GM12878 (cell line): ENCODE measurements at regions not wholly inside any gene's neighbourhood (a gene's known extent, or its start where the extent isn't known, plus 50 kb on each side); places are given as distances from the start of the nearest gene placed in this dataset.

Experiments used
- ATAC-seq: fragments of 200-7000 bp; cut with Tn5 transposase; 3 replicates; pipeline ENCODE4 v1.9.1; 2020; ENCODE audit warnings: mild to moderate bottlenecking, moderate library complexity
- BruUV-seq: library from RNA; stranded (reverse); fragments of 400-500 nt; replicated peaks from 2 replicates; lab custom pipeline; 2021; lab: Mats Ljungman, UMichigan
- CTCF ChIA-PET: fragments of 300-600 bp; sonication (Branson Sonifier 250); formaldehyde crosslinking; extraction: SDS; loops from one replicate; lab custom pipeline; 2021; ENCODE audit warnings: inconsistent platforms; lab: Yijun Ruan, JAX
- POLR2A ChIA-PET: fragments of 350-600 bp; formaldehyde crosslinking; extraction: SDS; loops from one replicate; lab custom pipeline; 2021; ENCODE audit warnings: inconsistent platforms; lab: Charles Lee
- RAD21 ChIA-PET: fragments of 300-600 bp; sonication (Branson Sonifier 250); formaldehyde crosslinking; loops from one replicate; lab custom pipeline; 2023; ENCODE audit warnings: antibody characterized with exemption; ENCODE audit not compliant: unreplicated experiment; lab: Charles Lee
- SMC1A ChIA-PET: fragments of 300-600 bp; sonication (Branson Sonifier 250); formaldehyde crosslinking; loops from one replicate; lab custom pipeline; 2023; ENCODE audit not compliant: unreplicated experiment, uncharacterized antibody; lab: Charles Lee
- DNase-seq: peaks from one replicate; pipeline ENCODE4 v3.0.0-alpha.2; 2011; ENCODE audit warnings: low read depth, low spot score
- FAIRE-seq: peaks from 3 replicates; lab custom pipeline; 2011; peaks lifted over from hg19 to GRCh38; lab: Jason Lieb, UNC
- H2AFZ ChIP-seq: 2 replicates; pipeline ENCODE4 v1.6.0; 2011; ENCODE audit warnings: low read depth, low read length, control low read depth; ENCODE audit not compliant: control insufficient read depth
- H3K27ac ChIP-seq: 2 replicates; pipeline ENCODE4 v1.5.1; 2011; ENCODE audit warnings: control low read depth; ENCODE audit not compliant: control insufficient read depth, insufficient read depth
- H3K27me3 ChIP-seq, 2 experiments: replicated peaks in 1 of 2; 2 replicates each; pipeline versions ENCODE4 v1.6.0 to v1.6.1; 2011; ENCODE audit warnings: low read length in 1 of 2; ENCODE audit not compliant: control insufficient read depth in 2 of 2, insufficient read depth in 2 of 2
- H3K36me3 ChIP-seq, 2 experiments: 2 replicates each; pipeline ENCODE4 v1.5.1; 2011; ENCODE audit warnings: low read length in 1 of 2; ENCODE audit not compliant: control insufficient read depth in 2 of 2, insufficient read depth in 2 of 2
- H3K4me1 ChIP-seq: 2 replicates; pipeline ENCODE4 v1.6.1; 2011; ENCODE audit warnings: mild to moderate bottlenecking, low read length, moderate library complexity, mixed read lengths; ENCODE audit not compliant: control insufficient read depth, insufficient read depth
- H3K4me2 ChIP-seq: 2 replicates; pipeline ENCODE4 v1.6.0; 2011; ENCODE audit warnings: control low read depth; ENCODE audit not compliant: control insufficient read depth, insufficient read depth
- H3K4me3 ChIP-seq: fragments of 200-600 bp; sonication (generic); 2 replicates; pipeline ENCODE4 v1.5.1; 2016
- H3K79me2 ChIP-seq: 2 replicates; pipeline ENCODE4 v1.6.0; 2011; ENCODE audit warnings: low read length; ENCODE audit not compliant: control insufficient read depth, insufficient read depth
- H3K9ac ChIP-seq: 2 replicates; pipeline ENCODE4 v1.8.0; 2011; ENCODE audit warnings: low read length, control low read depth, mixed read lengths; ENCODE audit not compliant: control insufficient read depth, insufficient read depth
- H3K9me3 ChIP-seq: replicated peaks from 3 replicates; pipeline ENCODE4 v1.5.1; 2011; ENCODE audit warnings: mild to moderate bottlenecking, low read length; ENCODE audit not compliant: control insufficient read depth, insufficient read depth
- H4K20me1 ChIP-seq: 2 replicates; pipeline ENCODE4 v1.6.0; 2011; ENCODE audit not compliant: control insufficient read depth, insufficient read depth
- BACH1 ChIP-seq: fragments of 450-650 bp; IDR thresholded peaks from 2 replicates; pipeline ENCODE4 v1.6.1; 2017; ENCODE audit warnings: mild to moderate bottlenecking, borderline replicate concordance
- BCL11A ChIP-seq: IDR thresholded peaks from 2 replicates; pipeline ENCODE4 v1.6.1; 2011; ENCODE audit warnings: low read depth, low read length
- BRCA1 ChIP-seq: IDR thresholded peaks from 2 replicates; pipeline ENCODE4 v1.6.1; 2011; ENCODE audit warnings: low read depth, low read length, improper control_type of control experiment
- CREM ChIP-seq: IDR thresholded peaks from 2 replicates; pipeline ENCODE4 v1.6.1; 2014; ENCODE audit warnings: antibody characterized with exemption, low read depth
- E2F4 ChIP-seq: IDR thresholded peaks from 2 replicates; pipeline ENCODE4 v1.6.1; 2012; ENCODE audit warnings: low read depth, low read length, improper control_type of control experiment
- MAX ChIP-seq: IDR thresholded peaks from 2 replicates; pipeline ENCODE4 v1.6.1; 2012; ENCODE audit warnings: low read depth, low read length, improper control_type of control experiment
- NBN ChIP-seq: fragments of 450-650 bp; IDR thresholded peaks from 2 replicates; pipeline ENCODE4 v1.6.1; 2016
- NFIC ChIP-seq: IDR thresholded peaks from 2 replicates; pipeline ENCODE4 v1.6.1; 2012; ENCODE audit warnings: low read depth, mild to moderate bottlenecking, inconsistent platforms, low read length, moderate library complexity
- NFYB ChIP-seq: IDR thresholded peaks from 2 replicates; pipeline ENCODE4 v1.6.1; 2011; ENCODE audit warnings: low read depth, mild to moderate bottlenecking, low read length, improper control_type of control experiment, moderate library complexity; ENCODE audit not compliant: insufficient read depth
- NR2C1 ChIP-seq: fragments of 450-650 bp; IDR thresholded peaks from 2 replicates; pipeline ENCODE4 v1.6.1; 2017; ENCODE audit warnings: antibody characterized with exemption, mild to moderate bottlenecking, moderate library complexity
- REST ChIP-seq: IDR thresholded peaks from 2 replicates; pipeline ENCODE4 v1.6.1; 2012; ENCODE audit warnings: mild to moderate bottlenecking, low read depth, low read length
- TCF7 ChIP-seq: IDR thresholded peaks from 2 replicates; pipeline ENCODE4 v1.6.1; 2014; ENCODE audit warnings: antibody characterized with exemption, borderline replicate concordance
- ZBED1 ChIP-seq: IDR thresholded peaks from 2 replicates; pipeline ENCODE4 v1.6.1; 2016; ENCODE audit warnings: borderline replicate concordance
- WGBS: methylation state at CpG from one replicate; pipeline ENCODE4 v1.1.6; 2016; ENCODE audit warnings: low lambda C conversion rate; ENCODE audit not compliant: insufficient replicate concordance, insufficient coverage; ENCODE audit errors: missing lambda C conversion rate; 5-methylcytosine and 5-hydroxymethylcytosine counted together
- in situ Hi-C: fragments of 300-500 bp; cut with MboI; formaldehyde crosslinking; loops from 9 replicates; pipeline ENCODE4 v1.14.3; 2018; ENCODE audit warnings: mixed read lengths
- intact Hi-C: fragments of 100-400 bp; cut with micrococcal nuclease; formaldehyde crosslinking; loops from one replicate; pipeline ENCODE4 v1.14.2; 2022; ENCODE audit not compliant: unreplicated experiment

- Histone ChIP-seq H3K27ac (no peak overlapping the region), H3K4me3 (no peak overlapping the region), H2AFZ (no peak overlapping the region), H3K4me1 (peaks cover 4% of the 10 kb centered on the region; the same call in 1 of the 2 replicates), H3K9ac (no peak overlapping the region), H3K36me3 (no peaks in the 10 kb centered on the region), H4K20me1 (no peaks in the 10 kb centered on the region), H3K79me2 (no peaks in the 10 kb centered on the region), H3K9me3 (no peaks in the 10 kb centered on the region), H3K4me2 (no peak overlapping the region), H3K27me3 (no peaks in the 10 kb centered on the region)
- RAD21 ChIA-PET = no interaction called here
- ATAC-seq (no peak), FAIRE-seq (no peak), DNase-seq (no peak)
- CTCF ChIA-PET = interaction anchor here (0.9 to 1.6 kb wide), 2 partner anchors 35 to 36 kb away, joined by 3 to 4 read pairs; no protein-coding TSS in a partner anchor
- no TSS peak for BruUV-seq
- POLR2A ChIA-PET = interaction anchor here (0.6 to 0.7 kb wide), 2 partner anchors 32 to 75 kb away, joined by 8 to 10 read pairs; no protein-coding TSS in a partner anchor
- intact Hi-C loops (no loop called here), in situ Hi-C loops (no loop called here)
- SMC1A ChIA-PET = interaction anchor here (0.6 to 0.7 kb wide), 2 partner anchors 9 to 583 kb away, joined by 3 read pairs; no protein-coding TSS in a partner anchor
- 63% methylated on average over 9 of the region's 9 CpGs for WGBS
- TF ChIP-seq TCF7 (0 out of 2 replicates have a peak, but pooled peaks have one; percentile 7), BRCA1 (no peak), MAX (no peak), NR2C1 (no peak)
These were observed 162.5 kb downstream of the REEP3 start for GRCh38 chr10:63683686-63684085.

GRCh38 chr10:63684257-63684936 is 163.2 kb downstream of the REEP3 start:
- ATAC-seq (no peak), FAIRE-seq (no peak), DNase-seq (no peak)
- SMC1A ChIA-PET = interaction anchor here (0.8 kb wide), 1 partner anchor 9 kb away, joined by 3 read pairs; no protein-coding TSS in a partner anchor
- peaks cover 4% of the 10 kb centered on the region; the same call in 1 of the 2 replicates for H3K4me1 ChIP-seq
- in situ Hi-C loops (no loop called here), intact Hi-C loops (no loop called here)
- no peak overlapping the region for H3K4me3 ChIP-seq
- H4K20me1 ChIP-seq = no peaks in the 10 kb centered on the region
- H3K27ac ChIP-seq = no peak overlapping the region
- TF ChIP-seq NFIC (no peak), NBN (no peak), CREM (no peak), REST (no peak), NFYB (no peak), BCL11A (no peak), BACH1 (no peak), E2F4 (no peak), ZBED1 (no peak)
- H3K36me3 ChIP-seq = no peaks in the 10 kb centered on the region
- no peak overlapping the region for H3K9ac ChIP-seq
- WGBS = 78% methylated on average over 6 of the region's 6 CpGs
- H3K27me3 ChIP-seq = no peaks in the 10 kb centered on the region
- BruUV-seq = no TSS peak
- no peaks in the 10 kb centered on the region for H3K79me2 ChIP-seq
- RAD21 ChIA-PET = no interaction called here
- H2AFZ ChIP-seq = no peak overlapping the region
- no peak overlapping the region for H3K4me2 ChIP-seq
- CTCF ChIA-PET = no interaction called here
- POLR2A ChIA-PET = interaction anchor here (0.6 kb wide), 1 partner anchor 33 kb away, joined by 10 read pairs; no protein-coding TSS in a partner anchor
- no peaks in the 10 kb centered on the region for H3K9me3 ChIP-seq
